WTC11 (cell line): ENCODE measurements at regions not wholly inside any gene's neighbourhood (a gene's known extent, or its start where the extent isn't known, plus 50 kb on each side); places are given as distances from the start of the nearest gene placed in this dataset.

Experiments used
- ATAC-seq: fragments of 200-7000 bp; cut with Tn5 transposase; 2 replicates; pipeline ENCODE4 v1.10.0; 2021; ENCODE audit warnings: mild to moderate bottlenecking, moderate library complexity
- CTCF ChIA-PET: fragments of 300-600 bp; sonication (Branson Sonifier 250); formaldehyde crosslinking; loops from one replicate; lab custom pipeline; 2021; ENCODE audit warnings: antibody characterized with exemption; lab: Charles Lee
- POLR2A ChIA-PET: fragments of 350-600 bp; sonication (Branson Sonifier 250); formaldehyde crosslinking; loops from one replicate; lab custom pipeline; 2021; ENCODE audit warnings: antibody characterized with exemption; lab: Charles Lee
- DNase-seq: peaks from one replicate; pipeline ENCODE4 v3.0.0; 2021; ENCODE audit warnings: low spot score
- H3K27ac Mint-ChIP-seq: 2 replicates; pipeline ENCODE4 v1.8.0; 2021; ENCODE audit warnings: mixed read lengths
- H3K27me3 Mint-ChIP-seq: 2 replicates; pipeline ENCODE4 v1.8.0; 2021; ENCODE audit warnings: low read depth, mild to moderate bottlenecking, moderate library complexity, mixed read lengths
- H3K36me3 Mint-ChIP-seq: 2 replicates; pipeline ENCODE4 v1.8.0; 2021; ENCODE audit warnings: mixed read lengths
- H3K4me1 Mint-ChIP-seq: 2 replicates; pipeline ENCODE4 v1.8.0; 2022; ENCODE audit warnings: mixed read lengths
- H3K4me3 Mint-ChIP-seq: 2 replicates; pipeline ENCODE4 v1.8.0; 2021; ENCODE audit warnings: mild to moderate bottlenecking, moderate library complexity, mixed read lengths
- H3K9me3 Mint-ChIP-seq: 2 replicates; pipeline ENCODE4 v1.8.0; 2021; ENCODE audit warnings: mixed read lengths
- AFF4 ChIP-seq: sonication (generic); formaldehyde crosslinking; IDR thresholded peaks from 2 replicates; pipeline ENCODE4 v1.8.1; 2023; ENCODE audit warnings: mild to moderate bottlenecking, missing genetic modification reagents, borderline replicate concordance
- ARID4B ChIP-seq: sonication (generic); formaldehyde crosslinking; IDR thresholded peaks from 2 replicates; pipeline ENCODE4 v1.8.0; 2023; ENCODE audit warnings: missing genetic modification reagents, mild to moderate bottlenecking, borderline replicate concordance
- ATF1 ChIP-seq: sonication (generic); formaldehyde crosslinking; IDR thresholded peaks from 2 replicates; pipeline ENCODE4 v1.8.1; 2023; ENCODE audit warnings: mild to moderate bottlenecking, moderate library complexity, missing genetic modification reagents
- CREM ChIP-seq: sonication (generic); formaldehyde crosslinking; IDR thresholded peaks from 2 replicates; pipeline ENCODE4 v1.8.1; 2022; ENCODE audit warnings: mild to moderate bottlenecking, missing genetic modification reagents, moderate library complexity
- CTCF ChIP-seq: fragments of 200-600 bp; IDR thresholded peaks from 2 replicates; pipeline ENCODE4 v1.8.0; 2022; ENCODE audit warnings: antibody characterized with exemption
- FOXK1 ChIP-seq: sonication (generic); formaldehyde crosslinking; IDR thresholded peaks from 2 replicates; pipeline ENCODE4 v1.8.0; 2022; ENCODE audit warnings: mild to moderate bottlenecking, moderate library complexity, missing genetic modification reagents
- FOXP1 ChIP-seq: sonication (generic); formaldehyde crosslinking; IDR thresholded peaks from 2 replicates; pipeline ENCODE4 v1.8.0; 2022; ENCODE audit warnings: missing genetic modification reagents, mild to moderate bottlenecking, moderate library complexity, borderline replicate concordance
- GTF2I ChIP-seq: fragments of 250-450 bp; sonication (Bioruptor Pico); conservative IDR thresholded peaks from 2 replicates; pipeline ENCODE4 v1.4.0; 2021; ENCODE audit warnings: mild to moderate bottlenecking
- MLX ChIP-seq: sonication (generic); formaldehyde crosslinking; IDR thresholded peaks from 2 replicates; pipeline ENCODE4 v1.8.1; 2023; ENCODE audit warnings: mild to moderate bottlenecking, missing genetic modification reagents, moderate library complexity
- TCF7 ChIP-seq: sonication (generic); formaldehyde crosslinking; IDR thresholded peaks from 2 replicates; pipeline ENCODE4 v1.8.0; 2022; ENCODE audit warnings: mild to moderate bottlenecking, low read depth, missing genetic modification reagents, moderate library complexity
- TEAD1 ChIP-seq: sonication (generic); formaldehyde crosslinking; IDR thresholded peaks from 2 replicates; pipeline ENCODE4 v1.8.0; 2022; ENCODE audit warnings: mild to moderate bottlenecking, missing genetic modification reagents
- ZBTB43 ChIP-seq: sonication (generic); formaldehyde crosslinking; IDR thresholded peaks from 2 replicates; pipeline ENCODE4 v1.8.1; 2023; ENCODE audit warnings: mild to moderate bottlenecking, missing genetic modification reagents
- ZMAT4 ChIP-seq: fragments of 250-450 bp; sonication (Bioruptor Pico); IDR thresholded peaks from 2 replicates; pipeline ENCODE4 v1.9.0; 2021; ENCODE audit warnings: mild to moderate bottlenecking
- ZNF263 ChIP-seq: sonication (generic); formaldehyde crosslinking; IDR thresholded peaks from 2 replicates; pipeline ENCODE4 v1.8.1; 2022; ENCODE audit warnings: low read depth, mild to moderate bottlenecking, moderate library complexity, missing genetic modification reagents
- ZNF425 ChIP-seq: fragments of 250-450 bp; sonication (Bioruptor Pico); conservative IDR thresholded peaks from 2 replicates; pipeline ENCODE4 v1.9.0; 2021; ENCODE audit warnings: mild to moderate bottlenecking
- ZNF512 ChIP-seq: sonication (generic); formaldehyde crosslinking; IDR thresholded peaks from 2 replicates; pipeline ENCODE4 v1.8.1; 2022; ENCODE audit warnings: missing genetic modification reagents, borderline replicate concordance

GRCh38 chr13:33910255-33910654 is 92.3 kb downstream of the RFC3 start (continued):
- TF ChIP-seq ARID4B (no peak), TCF7 (CRISPR knock-in tag) (no peak), ZNF512 (CRISPR knock-in tag) (no peak), AFF4 (no peak), ZNF263 (CRISPR knock-in tag) (no peak), CREM (CRISPR knock-in tag) (no peak), ZNF425 (CRISPR knock-in tag) (no peak), CTCF (no peak), FOXP1 (no peak), MLX (CRISPR knock-in tag) (no peak)
- TF ChIP-seq, all 79 proteins: peak for 0

- TF ChIP-seq GTF2I (CRISPR knock-in tag) (no peak), FOXK1 (CRISPR knock-in tag) (no peak), ZMAT4 (CRISPR knock-in tag) (no peak), ZBTB43 (CRISPR knock-in tag) (no peak), TEAD1 (CRISPR knock-in tag) (no peak), ATF1 (CRISPR knock-in tag) (no peak)
- ChIA-PET CTCF (no interaction called here), POLR2A (no interaction called here)
- Mint-ChIP-seq H3K9me3 (no peaks in the 10 kb centered on the region), H3K4me3 (no peak overlapping the region), H3K4me1 (peaks cover 3% of the 10 kb centered on the region), H3K36me3 (no peaks in the 10 kb centered on the region), H3K27ac (no peak overlapping the region), H3K27me3 (no peaks in the 10 kb centered on the region)
- DNase-seq (no peak), ATAC-seq (no peak)
Observed at GRCh38 chr13:33911521-33911920, 93.6 kb downstream of the RFC3 start.
